Astrocyte of the cerebellum (primary cell): ENCODE measurements at regions not wholly inside any gene's neighbourhood (a gene's known extent, or its start where the extent isn't known, plus 50 kb on each side); places are given as distances from the start of the nearest gene placed in this dataset.

Source experiments
- DNase-seq: peaks from one replicate; pipeline ENCODE4 v3.0.0-alpha.2; 2011; ENCODE audit warnings: low read depth
- H3K4me3 ChIP-seq: 2 replicates; pipeline ENCODE4 v1.5.1; 2011; ENCODE audit warnings: mild to moderate bottlenecking, low read depth, low read length, moderate library complexity
- in situ Hi-C: cut with HindIII; loops from 2 replicates; pipeline ENCODE4 v1.10.0; 2017; ENCODE audit warnings: low sequenced_read_pairs
- TF ChIP-seq, protein P1 (sequence below): IDR thresholded peaks from 2 replicates; pipeline ENCODE4 v1.5.1; 2012; ENCODE audit warnings: low read length, low read depth, moderate library complexity, mild to moderate bottlenecking; ENCODE audit errors: missing control alignments

DNA sequence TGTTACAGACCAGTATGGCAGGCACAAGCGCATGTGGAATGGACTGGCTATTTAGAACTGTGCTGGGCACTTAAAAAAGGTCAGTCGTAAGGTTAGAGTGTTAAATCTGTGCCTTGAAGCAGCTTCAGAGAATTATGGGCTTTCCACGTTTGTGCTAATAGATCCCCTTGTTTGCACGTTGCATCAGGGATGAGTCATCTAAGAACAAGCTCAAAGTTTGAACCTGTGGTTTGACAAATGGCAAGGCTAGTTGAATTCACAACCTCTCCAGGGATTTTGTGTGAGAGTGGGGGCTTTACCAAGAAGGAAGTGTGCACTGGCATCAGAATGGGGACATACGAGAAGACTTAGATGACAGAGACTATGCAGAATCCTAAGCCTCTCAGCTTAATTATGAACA, 249.6 kb downstream of the IRX1 start:
- no peak overlapping the region for H3K4me3 ChIP-seq
- TF ChIP-seq, protein P1, sequence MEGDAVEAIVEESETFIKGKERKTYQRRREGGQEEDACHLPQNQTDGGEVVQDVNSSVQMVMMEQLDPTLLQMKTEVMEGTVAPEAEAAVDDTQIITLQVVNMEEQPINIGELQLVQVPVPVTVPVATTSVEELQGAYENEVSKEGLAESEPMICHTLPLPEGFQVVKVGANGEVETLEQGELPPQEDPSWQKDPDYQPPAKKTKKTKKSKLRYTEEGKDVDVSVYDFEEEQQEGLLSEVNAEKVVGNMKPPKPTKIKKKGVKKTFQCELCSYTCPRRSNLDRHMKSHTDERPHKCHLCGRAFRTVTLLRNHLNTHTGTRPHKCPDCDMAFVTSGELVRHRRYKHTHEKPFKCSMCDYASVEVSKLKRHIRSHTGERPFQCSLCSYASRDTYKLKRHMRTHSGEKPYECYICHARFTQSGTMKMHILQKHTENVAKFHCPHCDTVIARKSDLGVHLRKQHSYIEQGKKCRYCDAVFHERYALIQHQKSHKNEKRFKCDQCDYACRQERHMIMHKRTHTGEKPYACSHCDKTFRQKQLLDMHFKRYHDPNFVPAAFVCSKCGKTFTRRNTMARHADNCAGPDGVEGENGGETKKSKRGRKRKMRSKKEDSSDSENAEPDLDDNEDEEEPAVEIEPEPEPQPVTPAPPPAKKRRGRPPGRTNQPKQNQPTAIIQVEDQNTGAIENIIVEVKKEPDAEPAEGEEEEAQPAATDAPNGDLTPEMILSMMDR, result no peak
- in situ Hi-C loops, result no loop called here
- no peak for DNase-seq

DNA sequence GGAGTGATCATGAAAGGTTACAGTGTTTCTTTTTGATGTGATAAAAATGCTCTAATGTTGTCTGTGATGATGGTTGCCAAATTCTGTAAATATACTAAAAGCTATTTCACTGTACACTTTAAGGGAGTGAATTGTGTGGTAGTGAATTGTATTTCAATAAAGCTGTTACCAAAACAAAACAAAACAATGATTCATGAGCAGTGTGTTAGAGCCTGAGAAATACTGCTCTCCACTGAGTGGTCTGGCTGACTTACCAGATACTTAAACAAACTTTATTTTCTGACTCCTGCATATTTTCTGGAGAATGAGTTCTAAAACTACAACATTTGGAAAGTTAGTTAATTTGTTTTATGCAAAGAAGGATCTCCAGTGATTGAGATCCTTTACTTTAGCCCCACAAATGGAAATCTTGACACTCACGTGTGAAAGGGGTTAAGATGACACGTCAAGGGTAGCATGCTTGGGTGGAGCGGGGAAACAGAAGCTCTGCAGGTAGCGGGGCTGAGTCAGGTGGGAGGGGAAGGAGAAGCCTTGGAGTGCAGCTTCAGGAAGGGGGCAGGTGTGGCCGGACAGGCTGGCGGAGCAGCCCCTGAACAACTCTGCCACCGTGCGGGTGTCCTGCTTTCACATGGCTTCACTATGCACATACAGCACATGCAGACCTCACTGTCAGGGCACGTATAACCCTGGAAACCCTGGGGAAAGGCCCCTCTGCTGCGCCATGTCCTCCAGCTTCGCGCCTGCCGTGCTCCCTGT, 256.7 kb downstream of the IRX1 start:
- no peak overlapping the region for H3K4me3 ChIP-seq
- no peak for DNase-seq
- in situ Hi-C loops, result no loop called here
- TF ChIP-seq, protein P1, result no peak

DNA sequence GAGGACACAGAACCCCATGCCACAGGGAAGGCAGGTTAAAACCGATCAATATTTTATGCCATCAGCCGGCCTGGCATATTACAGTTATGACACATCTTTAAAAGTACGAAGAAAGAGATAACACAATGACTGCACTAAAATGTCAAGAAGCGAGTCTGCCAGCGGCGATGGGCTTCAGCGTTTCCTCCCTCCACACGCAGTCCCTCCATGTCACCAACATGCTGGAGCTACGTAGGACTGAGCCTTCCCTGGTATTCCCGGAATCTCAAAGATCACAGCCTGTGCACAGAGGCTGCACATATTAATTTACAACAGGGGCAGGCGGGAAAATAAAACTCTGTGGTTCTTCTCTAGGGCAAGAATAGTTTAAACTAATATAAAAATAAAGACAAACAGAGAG, 257.7 kb downstream of the IRX1 start:
- no peak for DNase-seq
- in situ Hi-C loops, result no loop called here
- TF ChIP-seq, protein P1, result no peak
- H3K4me3 ChIP-seq, result no peak overlapping the region

DNA sequence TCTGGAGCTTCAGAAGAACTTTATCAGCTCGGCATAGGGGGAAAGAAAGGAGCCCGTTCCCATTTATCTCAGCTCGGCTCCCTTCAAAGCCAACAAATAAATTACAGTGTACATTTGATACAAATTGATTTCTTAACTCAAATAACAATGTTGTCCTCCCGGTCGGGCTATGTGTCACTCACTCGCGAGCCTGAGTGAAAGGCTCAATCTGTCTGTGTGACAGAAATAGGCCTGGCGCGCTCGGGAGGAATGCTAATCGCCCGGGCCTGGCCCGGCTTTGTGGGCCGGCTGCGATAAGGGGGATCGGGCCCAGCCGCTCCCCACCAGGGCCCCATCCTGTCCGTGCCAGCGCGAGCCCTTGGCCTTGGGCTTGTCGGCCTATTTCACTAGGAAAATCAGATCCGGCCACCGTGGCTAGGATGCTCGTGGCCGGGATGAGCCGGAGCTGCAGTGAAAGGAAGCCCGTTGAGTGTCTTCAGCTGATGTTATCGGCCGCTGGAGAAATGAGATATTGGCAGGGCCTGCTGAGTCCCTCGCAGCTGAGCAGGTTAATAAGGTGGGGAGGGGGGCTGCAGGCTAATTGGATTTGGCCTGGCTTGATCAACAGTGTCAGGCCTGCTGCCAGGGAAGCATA, 258.7 kb downstream of the IRX1 start:
- H3K4me3 ChIP-seq, result no peak overlapping the region
- in situ Hi-C loops, result no loop called here
- TF ChIP-seq, protein P1, result no peak
- DNase-seq, result no peak

DNA sequence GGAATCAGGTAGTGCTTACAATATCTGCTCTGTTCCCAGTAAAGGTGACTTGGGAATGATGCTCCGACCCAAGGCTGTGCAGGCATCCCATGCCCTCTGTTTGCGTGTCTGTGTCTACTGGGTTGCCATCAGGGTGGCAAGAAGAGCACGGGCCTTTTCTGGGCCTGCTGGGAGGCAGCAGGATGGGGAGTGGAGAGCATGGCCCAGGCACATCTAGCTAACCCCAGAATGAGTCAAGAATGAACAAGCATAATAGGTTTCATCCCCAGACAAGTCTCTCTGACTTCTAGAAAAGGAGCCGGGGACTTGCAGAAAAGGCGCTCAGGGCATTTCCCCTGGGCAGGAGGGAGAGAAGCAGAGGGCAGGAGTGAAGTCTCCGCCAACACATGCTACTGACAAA, 260.4 kb downstream of the IRX1 start:
- in situ Hi-C loops, result no loop called here
- DNase-seq, result no peak
- TF ChIP-seq, protein P1, result no peak

DNA sequence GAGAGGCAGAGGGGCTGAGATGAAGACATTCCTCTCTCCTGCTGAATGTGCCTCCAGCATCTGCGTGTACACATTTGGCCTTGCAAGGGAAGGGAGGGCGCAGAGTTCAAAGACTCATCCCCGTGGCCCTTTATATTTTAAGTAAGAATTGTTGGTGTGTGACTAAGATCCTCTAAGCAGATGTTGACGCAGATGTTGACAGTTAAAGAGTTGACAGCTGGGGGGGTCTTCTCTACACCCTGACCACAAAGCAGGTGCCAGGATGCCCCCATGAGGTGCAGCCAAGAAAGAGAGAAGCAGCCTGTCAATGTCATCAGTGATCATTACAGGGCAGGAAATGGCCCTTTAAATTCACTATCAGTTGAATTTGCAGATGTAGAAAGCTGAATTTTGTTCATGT, 262.9 kb downstream of the IRX1 start:
- TF ChIP-seq, protein P1, result no peak
- no peak overlapping the region for H3K4me3 ChIP-seq
- in situ Hi-C loops, result no loop called here
- no peak for DNase-seq

More for the DNA sequence above, 260.4 kb downstream of the IRX1 start:
- H3K4me3 ChIP-seq, result no peak overlapping the region
